ENCODE measurements at regions not wholly inside any gene's neighbourhood (a gene's known extent, or its start where the extent isn't known, plus 50 kb on each side); places are given as distances from the start of the nearest gene placed in this dataset.
A peak's percentile ranks its signal among the peaks of the same experiment; 100 is the strongest.

DNA sequence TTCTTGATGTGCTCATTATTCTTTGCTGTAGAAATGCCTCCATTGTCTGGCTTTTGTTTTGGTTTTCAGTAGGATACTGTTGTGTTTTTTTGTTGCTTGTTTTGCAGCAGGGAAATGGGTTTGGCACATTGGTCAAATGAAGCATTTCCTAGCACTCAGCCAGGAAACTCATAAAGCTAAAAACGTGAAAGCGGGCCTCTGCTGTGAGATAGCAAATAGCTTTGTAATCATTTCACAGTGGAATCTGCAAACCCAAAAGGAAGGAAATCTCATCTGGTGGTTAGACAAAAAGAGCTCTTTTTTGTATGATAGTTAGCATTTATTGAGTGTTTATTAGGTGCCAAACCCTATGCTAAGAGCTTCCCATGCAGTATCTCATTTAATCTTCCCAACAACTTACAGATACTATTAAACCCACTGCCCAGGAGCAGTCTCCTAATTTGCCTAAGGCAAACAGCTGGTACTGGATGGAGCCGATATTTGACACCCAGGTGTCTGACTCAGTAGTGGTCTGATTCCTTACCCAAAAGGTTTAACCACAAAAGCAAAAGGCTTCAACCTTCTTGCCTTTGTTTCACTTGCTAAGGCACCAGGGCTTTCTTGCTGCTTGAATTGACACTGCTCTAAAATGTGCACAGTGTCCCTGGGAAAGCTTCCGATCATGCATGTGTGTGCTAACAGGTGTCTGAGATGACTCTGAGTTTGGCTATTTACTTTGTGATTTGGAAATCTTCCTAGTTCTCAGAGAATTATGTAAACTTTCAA lies 527.9 kb upstream of the MDFIC2 start:
- Histone ChIP-seq H3K9me3 (ENCODE audit: insufficient read depth, low read length, severe bottlenecking) (no peaks in the 10 kb centered on the region), H3K27me3 (ENCODE audit: insufficient read depth, low read length, poor library complexity) (peaks cover 7% of the 10 kb centered on the region), H3K4me1 (ENCODE audit: insufficient read depth, low read length) (no peaks in the 10 kb centered on the region), H4K20me1 (ENCODE audit: insufficient read depth, low read length) (no peaks in the 10 kb centered on the region), H2AFZ (ENCODE audit: low read depth, low read length) (no peak overlapping the region), H3K4me3 (ENCODE audit: low read depth in 1 of 2, low read length in 2 of 2) (no peak overlapping the region), H3K9ac (ENCODE audit: low read depth, low read length) (no peak overlapping the region), H3K79me2 (ENCODE audit: insufficient read depth, low read length) (no peaks in the 10 kb centered on the region), H3K4me2 (ENCODE audit: insufficient read depth, low read length) (no peak overlapping the region), H3K36me3 (ENCODE audit: insufficient read depth, low read length) (no peaks in the 10 kb centered on the region), H3K27ac (ENCODE audit: low read length) (no peak overlapping the region)
- ATAC-seq (ENCODE audit: insufficient read depth, low read depth) (0 out of 3 replicates have a peak, but pooled peaks have one; percentile 31), DNase-seq (no peak)
- TF ChIP-seq, protein P1, sequence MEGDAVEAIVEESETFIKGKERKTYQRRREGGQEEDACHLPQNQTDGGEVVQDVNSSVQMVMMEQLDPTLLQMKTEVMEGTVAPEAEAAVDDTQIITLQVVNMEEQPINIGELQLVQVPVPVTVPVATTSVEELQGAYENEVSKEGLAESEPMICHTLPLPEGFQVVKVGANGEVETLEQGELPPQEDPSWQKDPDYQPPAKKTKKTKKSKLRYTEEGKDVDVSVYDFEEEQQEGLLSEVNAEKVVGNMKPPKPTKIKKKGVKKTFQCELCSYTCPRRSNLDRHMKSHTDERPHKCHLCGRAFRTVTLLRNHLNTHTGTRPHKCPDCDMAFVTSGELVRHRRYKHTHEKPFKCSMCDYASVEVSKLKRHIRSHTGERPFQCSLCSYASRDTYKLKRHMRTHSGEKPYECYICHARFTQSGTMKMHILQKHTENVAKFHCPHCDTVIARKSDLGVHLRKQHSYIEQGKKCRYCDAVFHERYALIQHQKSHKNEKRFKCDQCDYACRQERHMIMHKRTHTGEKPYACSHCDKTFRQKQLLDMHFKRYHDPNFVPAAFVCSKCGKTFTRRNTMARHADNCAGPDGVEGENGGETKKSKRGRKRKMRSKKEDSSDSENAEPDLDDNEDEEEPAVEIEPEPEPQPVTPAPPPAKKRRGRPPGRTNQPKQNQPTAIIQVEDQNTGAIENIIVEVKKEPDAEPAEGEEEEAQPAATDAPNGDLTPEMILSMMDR (IDR thresholded peaks at IDR 0.05; ENCODE audit: borderline replicate concordance, extremely low read depth, low read length, poor library complexity, severe bottlenecking): no peak
- no peak for TF ChIP-seq EZH2 (IDR thresholded peaks at IDR 0.05; ENCODE audit: borderline replicate concordance, low read depth, low read length, severe bottlenecking)

DNA sequence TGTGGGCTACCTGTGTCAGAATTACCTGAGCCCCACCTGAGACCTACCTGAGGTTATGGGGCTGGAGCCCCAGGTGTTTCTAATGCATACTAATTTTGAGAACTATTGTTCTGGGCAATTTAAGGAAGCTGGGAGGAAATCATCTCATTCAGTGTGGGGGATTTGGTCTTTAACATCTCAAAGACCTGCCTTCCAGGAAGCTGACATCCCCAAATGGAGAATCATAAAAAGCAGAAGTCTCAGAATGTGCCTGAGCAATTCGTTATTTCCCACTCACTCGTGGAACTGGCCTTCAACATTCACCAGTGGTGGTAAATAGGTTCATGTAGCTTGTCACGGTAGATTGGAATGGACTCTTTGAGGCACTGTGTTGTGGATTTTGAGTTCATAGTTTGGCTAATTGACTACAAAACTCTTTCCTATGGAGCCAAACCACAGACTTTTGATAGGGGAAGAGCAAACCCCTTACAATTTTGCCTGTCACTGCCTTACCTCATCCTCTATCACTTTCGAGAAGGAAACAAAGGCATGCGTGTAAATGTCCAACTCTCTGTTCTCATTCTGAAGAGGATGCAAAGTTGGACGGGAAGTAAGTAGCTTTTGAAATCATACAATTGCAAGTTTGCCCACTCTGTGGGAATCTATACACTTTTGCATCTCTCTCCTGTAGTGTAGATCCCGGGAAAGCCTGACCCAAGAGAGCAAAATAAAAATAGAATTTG lies 521.0 kb upstream of the MDFIC2 start:
- H3K4me2 ChIP-seq (ENCODE audit: insufficient read depth, low read length): no peak overlapping the region
- H3K4me1 ChIP-seq (ENCODE audit: insufficient read depth, low read length): no peaks in the 10 kb centered on the region
- no peak overlapping the region for H3K9ac ChIP-seq (ENCODE audit: low read depth, low read length)
- H3K36me3 ChIP-seq (ENCODE audit: insufficient read depth, low read length): no peaks in the 10 kb centered on the region
- no peak for ATAC-seq (ENCODE audit: insufficient read depth, low read depth)
- H3K27ac ChIP-seq (ENCODE audit: low read length): no peak overlapping the region
- no peak for DNase-seq
- no peak overlapping the region for H3K4me3 ChIP-seq (ENCODE audit: low read depth in 1 of 2, low read length in 2 of 2)
- H4K20me1 ChIP-seq (ENCODE audit: insufficient read depth, low read length): no peaks in the 10 kb centered on the region
- no peaks in the 10 kb centered on the region for H3K9me3 ChIP-seq (ENCODE audit: insufficient read depth, low read length, severe bottlenecking)
- no peak overlapping the region for H2AFZ ChIP-seq (ENCODE audit: low read depth, low read length)
- peaks cover 3% of the 10 kb centered on the region for H3K27me3 ChIP-seq (ENCODE audit: insufficient read depth, low read length, poor library complexity)
- TF ChIP-seq, protein P1 (IDR thresholded peaks at IDR 0.05; ENCODE audit: borderline replicate concordance, extremely low read depth, low read length, poor library complexity, severe bottlenecking): no peak
- no peak for TF ChIP-seq EZH2 (IDR thresholded peaks at IDR 0.05; ENCODE audit: borderline replicate concordance, low read depth, low read length, severe bottlenecking)
- no peaks in the 10 kb centered on the region for H3K79me2 ChIP-seq (ENCODE audit: insufficient read depth, low read length)

DNA sequence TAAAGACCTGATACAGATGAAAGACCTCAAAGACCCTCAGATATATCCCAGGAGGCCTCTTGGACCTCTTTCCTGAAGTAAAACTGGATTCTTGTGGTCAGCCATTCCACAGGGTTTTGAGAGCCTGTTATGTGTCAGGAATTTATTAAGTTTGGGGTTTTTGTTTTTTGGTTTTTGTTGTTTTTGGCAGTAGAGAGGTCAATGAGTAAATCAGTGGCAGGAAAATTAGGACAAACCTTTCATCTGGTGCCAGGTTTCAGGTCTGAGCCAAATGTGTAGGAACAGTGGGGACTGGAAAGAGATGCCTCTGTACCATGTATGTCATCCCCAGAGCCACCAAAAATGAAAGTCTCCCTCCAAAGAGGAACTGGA lies 520.4 kb upstream of the MDFIC2 start:
- no peak for TF ChIP-seq EZH2 (IDR thresholded peaks at IDR 0.05; ENCODE audit: borderline replicate concordance, low read depth, low read length, severe bottlenecking)
- TF ChIP-seq, protein P1 (IDR thresholded peaks at IDR 0.05; ENCODE audit: borderline replicate concordance, extremely low read depth, low read length, poor library complexity, severe bottlenecking): no peak
- no peaks in the 10 kb centered on the region for H3K4me1 ChIP-seq (ENCODE audit: insufficient read depth, low read length)
- H3K27ac ChIP-seq (ENCODE audit: low read length): no peak overlapping the region
- no peak overlapping the region for H3K4me3 ChIP-seq (ENCODE audit: low read depth in 1 of 2, low read length in 2 of 2)
- ATAC-seq (ENCODE audit: insufficient read depth, low read depth) (no peak), DNase-seq (no peak)
- no peak overlapping the region for H3K4me2 ChIP-seq (ENCODE audit: insufficient read depth, low read length)
- no peaks in the 10 kb centered on the region for H3K79me2 ChIP-seq (ENCODE audit: insufficient read depth, low read length)
- H2AFZ ChIP-seq (ENCODE audit: low read depth, low read length): no peak overlapping the region
- H3K36me3 ChIP-seq (ENCODE audit: insufficient read depth, low read length): no peaks in the 10 kb centered on the region
- no peak overlapping the region for H3K9ac ChIP-seq (ENCODE audit: low read depth, low read length)
- peaks cover 3% of the 10 kb centered on the region for H3K27me3 ChIP-seq (ENCODE audit: insufficient read depth, low read length, poor library complexity)
- no peaks in the 10 kb centered on the region for H3K9me3 ChIP-seq (ENCODE audit: insufficient read depth, low read length, severe bottlenecking)
- H4K20me1 ChIP-seq (ENCODE audit: insufficient read depth, low read length): no peaks in the 10 kb centered on the region
